GM21528 (cell line): ENCODE measurements at regions not wholly inside any gene's neighbourhood (a gene's known extent, or its start where the extent isn't known, plus 50 kb on each side); places are given as distances from the start of the nearest gene placed in this dataset.
"Not testable (repeated sequence)": the region's sequence is repeated elsewhere in the genome, so short reads cannot be mapped to it uniquely, and the experiment has no call there.

Experiments used
- ATAC-seq: cut with Tn5 transposase; IDR thresholded peaks from one replicate; pipeline ENCODE4 v1.9.1; 2021; ENCODE audit warnings: mild to moderate bottlenecking, moderate library complexity; ENCODE audit not compliant: unreplicated experiment, low FRiP score

DNA sequence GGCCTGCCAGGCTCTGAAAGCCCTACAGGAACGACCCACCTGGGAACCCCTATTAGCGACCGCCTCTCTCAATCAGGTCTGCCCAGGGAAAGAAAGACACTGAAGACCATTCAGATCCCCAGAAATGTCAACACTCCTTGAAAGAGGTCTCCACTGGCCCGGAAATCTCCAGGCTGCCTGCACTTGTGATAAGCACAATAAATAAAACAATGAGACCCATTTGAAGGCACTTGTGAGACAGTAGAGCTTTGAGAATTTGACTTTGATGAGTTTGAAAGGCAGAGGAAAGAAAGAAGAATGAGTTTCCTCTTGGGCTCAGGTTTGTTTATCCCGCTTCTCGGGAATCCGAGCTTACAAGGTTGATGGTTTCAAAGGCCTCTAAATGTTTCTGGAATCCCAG lies 416.3 kb downstream of the BUD13 start:
- ATAC-seq, result no peak

DNA sequence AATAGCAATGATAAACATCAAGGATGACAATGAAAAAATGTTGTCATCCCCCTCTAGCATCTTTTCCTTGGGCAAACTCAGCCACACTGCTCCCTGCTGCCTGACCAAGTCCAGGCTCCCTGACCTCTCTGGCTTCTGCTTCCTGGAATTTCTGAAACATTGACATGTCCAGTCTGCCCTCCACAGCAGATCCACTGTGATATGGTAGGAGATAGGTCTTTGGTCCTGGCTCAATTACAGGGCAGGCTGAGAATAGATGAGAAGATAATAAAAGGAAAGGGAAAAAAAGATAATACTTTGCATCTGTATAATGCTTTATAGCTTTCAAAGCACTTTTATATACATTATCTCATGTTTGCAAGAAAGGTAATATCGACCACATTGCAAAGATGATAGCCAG lies 417.7 kb downstream of the BUD13 start:
- ATAC-seq, result no peak

DNA sequence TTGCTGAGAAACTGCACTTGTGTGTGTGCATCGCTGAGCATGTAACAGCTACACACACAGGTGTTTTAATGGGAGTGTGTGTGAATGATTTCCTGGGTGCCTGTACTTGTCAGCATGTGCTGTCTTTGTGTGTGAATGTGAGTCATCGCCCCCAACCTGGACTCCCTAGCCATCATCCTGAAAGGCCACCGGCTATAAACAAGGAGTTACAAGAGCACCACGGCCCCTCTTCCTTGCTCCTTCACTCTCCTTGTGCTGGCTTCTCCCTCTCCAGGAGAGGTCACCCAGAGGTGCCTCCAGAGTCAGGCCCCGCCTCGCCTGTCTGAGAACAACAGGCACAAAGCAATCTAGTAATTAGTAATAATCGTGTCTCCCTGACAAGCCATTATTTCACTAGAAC lies 419.2 kb downstream of the BUD13 start:
- ATAC-seq, result no peak

DNA sequence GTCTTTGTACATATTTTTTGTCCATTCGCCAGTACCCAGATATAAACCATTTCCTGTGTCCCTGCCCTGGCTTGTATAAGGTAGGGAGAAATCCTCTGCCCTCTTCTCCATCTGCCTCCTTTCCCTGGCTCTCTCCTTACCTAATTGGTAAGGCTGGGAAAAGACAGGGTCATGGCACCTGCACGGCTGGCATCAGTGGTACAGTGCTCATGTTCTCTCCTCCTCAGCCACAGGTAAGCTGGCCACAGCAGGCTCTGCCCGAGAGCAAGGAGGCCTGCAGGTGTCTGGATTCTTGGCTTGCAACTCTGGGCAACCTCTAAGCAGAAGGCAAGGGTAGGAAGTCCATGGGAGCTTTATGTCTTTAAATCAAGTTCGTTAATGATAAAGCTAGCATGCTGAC lies 419.9 kb downstream of the BUD13 start:
- ATAC-seq, result no peak

DNA sequence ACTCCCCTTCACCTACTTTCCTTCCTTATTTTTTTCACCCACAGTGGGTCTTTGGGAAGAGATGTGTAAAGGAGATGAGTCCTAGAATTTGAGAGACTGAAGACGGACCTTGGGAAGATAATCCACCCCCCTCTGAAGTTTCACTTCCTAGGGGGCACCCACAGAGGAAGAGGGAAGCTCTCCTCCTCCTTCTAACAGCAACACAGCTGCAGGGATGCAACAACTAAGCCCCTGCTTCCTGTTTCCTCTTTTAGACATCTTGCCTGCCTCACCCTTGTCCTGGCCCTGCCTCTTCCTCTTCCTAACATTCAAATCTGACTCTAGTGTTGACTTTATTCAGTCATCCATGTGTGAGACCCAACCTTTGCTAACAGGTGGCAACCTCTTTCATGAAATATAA lies 424.6 kb downstream of the BUD13 start:
- no peak for ATAC-seq

DNA sequence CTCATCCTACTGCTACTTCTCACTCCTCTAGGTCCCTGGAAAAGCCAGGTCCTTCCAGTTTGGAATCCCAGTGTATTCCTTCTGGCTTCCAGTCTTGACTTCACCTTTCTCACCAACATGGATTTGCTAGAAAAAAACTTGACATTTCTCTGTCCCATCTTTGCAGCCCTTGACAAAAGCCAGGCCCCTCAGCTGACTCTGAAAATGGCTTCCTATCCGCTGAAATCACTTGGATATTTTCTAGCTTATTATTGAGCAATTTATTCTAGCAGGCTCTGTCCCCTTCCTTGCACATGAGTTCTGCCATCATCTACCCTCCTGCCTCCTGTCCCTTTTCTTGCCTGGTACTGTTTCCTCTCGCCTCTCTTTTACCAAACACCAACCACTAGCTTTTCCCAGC lies 427.2 kb downstream of the BUD13 start:
- no peak for ATAC-seq

DNA sequence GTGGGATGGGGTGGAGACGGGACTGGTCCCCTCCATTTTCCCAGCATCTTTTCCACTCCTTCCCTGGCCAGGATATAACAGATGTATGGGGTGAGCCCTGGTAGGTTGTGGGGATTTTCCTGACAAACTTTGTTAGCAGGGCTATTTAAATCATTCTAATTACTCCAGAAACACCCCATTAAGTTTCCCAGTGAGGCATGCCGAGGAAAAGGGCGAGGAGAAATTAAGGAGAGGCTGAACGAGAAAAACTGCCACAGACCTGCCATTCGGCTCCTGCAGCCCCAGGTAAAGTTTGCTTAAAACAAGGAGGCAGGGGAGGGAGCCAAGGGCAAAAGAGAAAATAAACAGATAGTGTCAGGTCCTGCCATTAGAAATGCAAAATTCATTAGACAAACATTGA lies 428.2 kb downstream of the BUD13 start:
- ATAC-seq, result no peak

DNA sequence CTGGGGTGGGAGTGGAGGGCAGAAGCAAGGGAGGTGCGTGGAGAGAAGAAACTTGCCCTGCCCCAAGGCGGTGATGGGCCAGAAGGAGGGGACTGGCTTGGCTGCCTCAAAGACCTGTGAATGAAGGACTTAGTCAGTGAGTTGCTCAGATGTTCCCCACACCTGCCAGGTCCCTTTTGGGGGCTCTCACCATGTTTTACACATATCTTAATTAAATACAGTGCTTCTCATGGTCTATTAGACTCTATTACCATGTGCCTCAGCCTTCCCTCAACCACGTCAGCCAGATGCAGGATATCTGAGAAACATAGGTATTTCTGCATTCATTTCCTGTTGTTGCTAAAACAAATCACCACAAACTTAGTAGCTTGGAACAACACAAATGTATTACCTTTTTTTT lies 429.5 kb downstream of the BUD13 start:
- ATAC-seq, result no peak

DNA sequence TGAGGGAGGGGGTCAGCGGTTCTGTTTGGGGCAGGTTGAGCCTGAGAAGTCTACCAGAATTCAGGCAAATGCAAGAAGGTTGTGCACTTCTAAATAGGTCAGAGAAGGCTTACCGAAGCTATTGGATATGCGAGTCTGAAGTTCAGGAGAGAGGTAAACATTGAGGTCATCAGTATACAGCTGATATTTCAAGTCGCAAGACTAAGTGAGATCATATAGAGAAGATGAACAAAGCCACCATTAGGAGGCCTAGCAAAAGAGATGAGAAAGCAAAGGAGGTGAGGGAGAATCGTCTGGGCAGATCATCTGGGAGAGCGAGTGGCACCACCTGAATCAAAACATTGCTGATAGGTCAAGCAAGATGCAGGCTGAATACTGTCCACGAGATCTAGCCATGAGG lies 430.6 kb downstream of the BUD13 start:
- ATAC-seq, result no peak

DNA sequence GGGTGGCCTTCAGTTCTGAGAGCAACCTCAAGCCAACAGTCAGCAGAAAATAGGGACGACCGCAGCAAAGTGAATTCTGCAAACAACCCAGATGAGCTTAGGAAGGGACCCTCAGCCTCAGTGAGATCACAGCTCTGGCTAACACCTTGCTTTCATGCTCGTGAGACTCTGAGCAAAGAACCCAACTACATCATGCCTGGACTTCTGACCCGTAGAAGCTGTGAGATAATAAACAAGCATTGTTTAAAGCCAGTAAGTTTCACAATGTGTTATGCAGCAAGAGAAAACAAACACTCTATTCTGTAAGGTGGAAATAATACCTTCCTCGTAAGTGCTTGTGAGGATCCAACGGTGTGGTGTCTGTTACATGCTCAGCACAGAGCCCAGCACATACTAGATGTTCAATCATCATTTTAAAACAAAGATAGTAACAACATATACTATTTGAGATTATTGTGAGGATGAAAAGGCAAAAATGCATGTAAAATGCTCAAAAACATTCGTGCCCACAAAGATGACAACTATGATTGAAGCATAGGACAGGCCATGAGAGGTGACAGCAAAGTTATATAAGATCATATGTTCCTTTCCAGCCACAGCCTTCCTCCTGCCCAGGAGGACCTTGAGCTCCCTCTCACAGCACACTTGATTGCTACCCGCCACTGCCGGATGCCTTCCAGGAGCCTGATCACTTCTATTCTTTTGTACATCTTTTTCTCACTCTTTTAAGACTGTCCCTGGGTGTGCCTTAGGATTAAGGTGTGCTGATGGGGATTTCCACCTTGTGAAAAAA lies 433.3 kb downstream of the BUD13 start:
- ATAC-seq, result no peak

DNA sequence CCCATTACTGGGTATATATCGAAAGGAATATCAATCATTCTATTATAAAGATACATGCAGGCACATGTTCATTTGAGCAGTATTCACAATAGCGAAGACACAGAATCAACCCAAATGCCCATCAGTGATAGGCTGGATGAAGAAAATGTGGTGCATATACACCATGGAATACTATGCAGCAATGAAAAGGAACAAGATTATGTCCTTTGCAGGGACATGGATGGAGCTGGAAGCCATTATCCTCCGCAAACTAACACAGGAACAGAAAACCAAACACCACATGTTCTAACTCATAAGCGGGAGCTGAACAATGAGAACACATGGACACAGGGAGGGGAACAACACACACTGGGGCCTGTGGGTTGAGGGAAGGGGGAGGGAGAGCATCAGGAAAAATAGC lies 434.3 kb downstream of the BUD13 start:
- not testable (repeated sequence) for ATAC-seq

DNA sequence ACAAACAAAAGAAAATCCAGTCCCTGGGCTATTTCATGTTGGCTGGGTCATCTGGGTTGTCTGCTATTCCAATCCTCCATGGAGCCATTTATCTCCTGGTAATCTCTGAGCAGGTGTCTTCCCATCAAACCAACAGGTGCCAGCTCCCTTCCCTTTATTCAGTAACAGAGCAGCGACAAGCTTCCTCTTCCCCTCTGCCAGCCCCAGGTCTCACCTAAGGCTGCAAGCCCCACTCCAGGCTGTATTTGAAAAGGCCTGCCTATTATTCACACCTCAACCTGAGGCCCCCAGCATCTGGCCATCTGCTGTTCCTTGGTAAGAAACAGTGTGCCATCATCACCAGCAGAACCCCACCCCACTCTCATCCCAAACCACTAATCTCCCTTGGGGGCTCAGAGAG lies 436.2 kb downstream of the BUD13 start:
- ATAC-seq, result no peak

DNA sequence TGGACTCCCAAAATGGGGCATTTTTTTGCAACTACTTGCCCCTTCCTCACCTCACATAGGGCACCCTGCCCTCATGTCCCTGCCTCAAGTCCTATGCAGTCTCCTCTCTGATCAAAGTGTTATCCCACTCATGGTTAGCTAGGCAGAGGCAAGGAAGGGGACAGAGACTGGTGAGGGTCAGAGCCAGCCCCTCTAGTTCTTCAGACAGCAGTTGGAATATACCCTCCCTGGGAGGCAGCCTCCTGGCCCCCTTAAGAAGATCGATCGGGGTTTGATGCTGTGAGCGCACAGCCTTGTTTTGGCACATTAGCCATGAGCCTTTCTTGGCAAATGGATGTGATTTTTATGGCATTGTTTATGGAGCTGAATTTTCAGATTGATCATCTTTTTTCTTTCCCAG lies 436.9 kb downstream of the BUD13 start:
- ATAC-seq, result no peak

DNA sequence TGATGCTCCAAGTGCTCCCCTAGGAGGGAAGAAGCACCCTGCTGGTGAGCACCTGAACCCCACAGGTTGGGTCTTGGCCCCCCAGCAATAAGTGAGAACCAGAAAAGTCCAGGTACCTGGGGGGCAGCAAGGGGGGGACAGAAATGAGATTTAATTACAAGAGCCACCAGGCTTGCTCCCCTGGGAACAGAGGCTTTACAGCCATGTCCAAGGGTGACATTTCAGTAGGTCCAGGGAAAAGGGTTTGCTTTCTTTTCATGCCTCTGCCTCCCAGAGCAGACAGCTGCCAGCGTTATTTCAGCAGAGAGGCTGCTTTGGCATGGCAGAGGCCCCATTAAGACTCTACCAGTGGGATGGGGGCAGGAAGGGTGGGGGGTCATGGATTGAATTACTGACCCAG lies 437.7 kb downstream of the BUD13 start:
- ATAC-seq, result no peak

DNA sequence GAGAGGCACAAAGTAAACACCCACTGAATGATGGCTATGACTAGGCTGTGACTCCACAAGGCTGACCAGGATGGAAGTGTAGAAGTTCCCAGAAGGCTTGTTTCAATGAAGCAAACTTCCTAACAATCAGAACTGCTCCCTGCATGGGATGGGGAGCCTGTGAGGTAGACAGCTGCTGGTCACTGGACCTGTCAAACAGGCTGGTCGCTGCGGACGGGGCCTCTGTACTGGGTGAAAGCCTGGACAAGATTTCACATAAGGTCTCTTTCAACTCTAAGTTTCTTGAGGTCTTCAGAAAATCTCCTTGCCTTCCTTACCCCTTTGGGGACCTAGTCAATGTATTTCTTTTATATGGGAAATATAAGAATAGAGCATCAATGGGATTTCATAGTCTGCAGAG lies 438.2 kb downstream of the BUD13 start:
- ATAC-seq, result no peak

DNA sequence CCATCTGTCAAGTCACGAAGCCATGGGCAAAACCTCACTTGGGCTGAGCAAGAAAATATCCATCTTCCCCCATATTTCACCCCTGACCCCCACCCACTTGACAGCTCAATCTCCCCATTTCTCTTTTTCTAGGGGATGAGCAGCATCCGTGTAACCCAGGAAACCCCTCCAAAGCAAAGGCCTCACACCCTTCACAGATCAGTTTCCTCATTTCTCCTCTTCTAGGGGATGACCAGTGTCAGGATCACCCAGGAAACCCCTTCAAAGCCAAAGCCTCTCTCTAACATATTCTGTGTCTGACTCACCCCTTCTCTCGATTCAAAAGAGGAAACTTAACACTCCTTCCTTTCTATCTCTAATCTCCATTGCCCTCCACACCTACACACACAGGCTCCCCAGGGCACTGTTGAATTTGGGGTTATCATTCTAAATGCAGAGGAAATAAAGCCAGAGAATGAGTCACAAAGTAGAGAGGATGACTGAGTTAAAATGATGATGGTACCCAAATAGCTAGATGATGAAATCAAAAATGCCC lies 439.7 kb downstream of the BUD13 start:
- ATAC-seq, result no peak

DNA sequence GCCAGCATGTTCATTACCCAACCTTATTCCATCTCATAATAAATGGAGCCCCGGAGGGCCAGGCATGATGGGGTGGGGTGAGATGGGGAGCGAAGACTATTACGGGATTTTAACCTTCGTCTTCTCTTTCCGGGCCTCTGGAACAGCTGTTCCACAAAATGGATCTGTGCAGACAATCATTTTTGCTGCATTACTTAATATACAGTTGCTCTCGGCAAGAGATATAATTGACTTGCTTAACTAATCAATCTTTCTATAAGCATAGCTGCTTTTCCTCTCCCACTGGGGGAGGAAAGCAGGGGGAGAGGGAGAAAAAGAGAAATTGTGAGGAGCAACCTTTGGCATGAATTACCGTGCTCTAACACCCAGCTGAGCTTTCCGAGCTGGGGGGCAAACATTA lies 440.4 kb downstream of the BUD13 start:
- no peak for ATAC-seq

DNA sequence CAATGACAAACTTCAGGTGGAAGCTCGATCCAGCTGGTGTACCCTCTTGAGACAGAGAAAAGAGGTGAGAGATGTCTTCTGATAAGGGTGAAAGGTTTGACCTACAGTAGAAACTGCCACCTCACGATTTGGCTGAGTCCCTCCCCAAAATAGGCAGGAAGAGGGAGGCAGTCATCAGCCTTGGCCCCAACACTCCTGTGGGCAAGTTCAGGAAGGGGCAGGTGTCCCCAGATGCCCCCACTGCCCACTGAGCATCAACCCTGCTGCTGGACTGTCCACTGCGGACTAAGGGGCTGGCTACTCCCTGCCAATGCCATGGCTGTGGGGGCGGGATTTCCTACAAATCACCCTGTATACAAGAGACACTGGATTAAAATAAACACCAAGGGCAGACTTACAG lies 441.4 kb downstream of the BUD13 start:
- no peak for ATAC-seq

DNA sequence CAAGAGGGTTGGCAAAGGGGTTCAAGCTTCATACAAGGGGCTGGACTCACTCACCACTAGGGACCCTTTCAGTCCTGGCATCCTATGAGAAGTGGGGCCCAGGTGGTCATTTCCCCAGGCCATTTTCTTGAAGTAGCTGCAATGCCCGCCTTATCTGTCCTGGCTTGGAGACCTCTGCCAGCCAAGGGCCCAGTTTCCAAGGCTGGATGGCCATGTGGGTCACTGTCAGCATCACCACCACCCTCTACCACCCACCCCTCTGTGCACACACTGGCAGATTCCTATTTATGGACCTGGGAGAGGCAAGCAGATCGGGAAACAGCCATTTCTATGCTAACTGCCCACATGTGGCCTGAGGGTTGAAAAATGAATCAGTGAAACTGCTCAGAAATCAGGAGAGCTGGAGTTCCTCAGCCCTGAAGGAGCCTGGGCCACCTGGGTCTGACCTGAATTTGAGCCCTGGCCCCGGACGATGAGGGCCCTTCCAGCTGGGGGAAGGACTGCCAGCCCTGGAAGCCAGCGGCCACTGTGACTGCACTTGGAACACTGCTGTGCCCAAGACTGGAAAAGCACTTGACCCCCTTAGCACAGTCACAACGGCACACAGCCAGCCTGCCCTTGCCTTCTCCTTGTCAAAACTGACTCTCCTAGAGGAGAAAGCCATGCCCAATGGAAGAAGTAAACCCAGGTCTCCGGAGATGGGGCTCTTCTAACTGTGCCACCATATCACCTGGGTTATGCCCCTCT lies 442.2 kb downstream of the BUD13 start:
- ATAC-seq, result no peak

DNA sequence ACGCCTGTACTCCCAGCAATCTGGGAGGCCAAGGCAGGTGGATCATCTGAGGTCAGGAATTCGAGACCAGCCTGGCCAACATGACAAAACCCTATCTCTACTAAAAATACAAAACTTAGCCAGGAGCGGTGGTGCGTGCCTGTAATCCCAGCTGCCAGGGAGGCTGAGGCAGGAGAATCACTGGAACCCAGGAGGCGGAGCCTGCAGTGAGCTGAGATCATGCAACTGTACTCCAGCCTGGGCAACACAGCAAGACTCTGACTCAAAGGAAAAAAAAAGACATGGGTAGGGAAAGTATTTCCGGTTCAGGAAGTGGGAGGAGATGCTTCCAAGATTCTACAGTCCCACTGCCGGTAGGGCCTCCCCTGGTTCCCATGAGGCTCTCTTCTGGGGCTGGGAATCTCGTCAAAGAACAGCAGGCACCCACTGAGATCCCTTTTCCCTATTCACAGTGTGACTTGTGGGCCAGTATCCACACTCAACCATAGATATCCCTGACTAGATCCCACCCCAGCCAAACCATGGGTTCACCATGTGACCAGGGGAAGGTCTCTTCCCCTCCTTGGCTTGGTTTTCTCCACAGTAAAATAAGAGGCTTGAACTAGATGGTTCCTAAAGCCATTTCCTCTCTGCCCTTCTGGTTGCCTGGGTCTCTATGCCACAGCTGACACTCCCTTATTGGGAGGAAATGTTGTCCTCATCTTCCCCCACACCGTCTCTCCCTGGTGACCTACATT lies 443.3 kb downstream of the BUD13 start:
- ATAC-seq, result no peak

DNA sequence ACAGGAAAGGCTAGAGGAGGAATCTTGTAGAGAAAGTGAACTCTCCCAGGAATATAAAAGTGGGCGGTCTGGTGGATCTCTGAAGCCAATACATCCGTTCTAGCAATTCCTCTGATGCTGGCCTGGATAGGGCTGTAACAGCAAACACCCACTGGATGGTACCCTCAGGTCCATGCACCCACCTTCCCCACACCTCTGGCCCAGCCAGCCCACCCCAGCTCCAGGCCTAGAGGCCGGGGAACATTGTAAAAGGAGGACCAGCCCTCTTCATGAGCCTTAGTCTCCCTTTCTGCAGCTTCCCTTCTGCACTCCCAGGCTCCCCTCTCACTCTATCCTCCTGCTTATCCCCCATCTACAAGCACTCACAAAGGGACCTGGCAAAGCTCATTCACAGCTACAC lies 443.9 kb downstream of the BUD13 start:
- ATAC-seq, result no peak
